ENCODE measurements at regions not wholly inside any gene's neighbourhood (a gene's known extent, or its start where the extent isn't known, plus 50 kb on each side); places are given as distances from the start of the nearest gene placed in this dataset.
"Not testable (repeated sequence)": the region's sequence is repeated elsewhere in the genome, so short reads cannot be mapped to it uniquely, and the experiment has no call there.

DNA sequence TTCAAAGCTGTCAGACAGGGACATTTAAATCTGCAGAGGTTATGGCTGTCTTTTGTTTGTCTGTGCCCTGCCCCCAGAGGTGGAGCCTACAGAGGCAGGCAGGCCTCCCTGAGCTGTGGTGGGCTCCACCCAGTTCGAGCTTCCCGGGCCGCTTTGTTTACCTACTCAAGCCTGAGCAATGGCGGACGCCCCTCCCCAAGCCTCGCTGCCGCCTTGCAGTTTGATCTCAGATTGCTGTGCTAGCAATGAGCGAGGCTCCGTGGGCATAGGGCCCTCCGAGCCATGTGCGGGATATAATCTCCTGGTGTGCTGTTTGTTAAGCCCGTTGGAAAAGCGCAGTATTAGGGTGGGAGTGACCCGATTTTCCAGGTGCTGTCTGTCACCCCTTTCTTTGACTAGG is 787.0 kb upstream of the CRIM1 start:
- TF ChIP-seq EZH2phosphoT487 (conservative IDR thresholded peaks at IDR 0.05; ENCODE audit: low read length); CTCF (IDR thresholded peaks at IDR 0.05; ENCODE audit: insufficient read depth, low read length, poor library complexity, severe bottlenecking): not testable (repeated sequence)

Data from SU-DHL-6 (cell line).